ENCODE measurements at regions not wholly inside any gene's neighbourhood (a gene's known extent, or its start where the extent isn't known, plus 50 kb on each side); places are given as distances from the start of the nearest gene placed in this dataset.

- TF ChIP-seq POLR2A (IDR thresholded peaks at IDR 0.05) = no peak
- TF ChIP-seq CTCF (IDR thresholded peaks at IDR 0.05) = no peak
These were observed 72.3 kb upstream of the SESTD1 start for GRCh38 chr2:179336782-179337534.
